Ascending aorta (tissue), 2 donors: ENCODE measurements at regions not wholly inside any gene's neighbourhood (a gene's known extent, or its start where the extent isn't known, plus 50 kb on each side); places are given as distances from the start of the nearest gene placed in this dataset.

Experiments
- DNase-seq, 2 donors: peaks; one replicate each; pipeline ENCODE4 v3.0.0-alpha.2; 2019; ENCODE audit warnings: low spot score in 2 of 2
- H3K27ac ChIP-seq, 2 donors: fragments of 200-600 bp; sonication (generic); one replicate each; pipeline ENCODE4 v1.5.1; 2016 to 2017; ENCODE audit warnings: mild to moderate bottlenecking in 1 of 2
- H3K27me3 ChIP-seq: fragments of 200-600 bp; sonication (generic); one replicate; pipeline ENCODE4 v1.5.1; 2017
- H3K36me3 ChIP-seq, 2 donors: fragments of 200-600 bp; sonication (generic); one replicate each; pipeline ENCODE4 v1.5.1; 2016
- H3K4me1 ChIP-seq, 2 donors: fragments of 200-600 bp; sonication (generic); one replicate each; pipeline ENCODE4 v1.5.1; 2016 to 2017; ENCODE audit warnings: mild to moderate bottlenecking in 1 of 2
- H3K4me3 ChIP-seq, 2 donors: fragments of 200-600 bp; sonication (generic); one replicate each; pipeline ENCODE4 v1.5.1; 2016 to 2017; ENCODE audit warnings: mild to moderate bottlenecking in 1 of 2
- H3K9me3 ChIP-seq, 2 donors: fragments of 200-600 bp; sonication (generic); one replicate each; pipeline ENCODE4 v1.5.1; 2016
- CTCF ChIP-seq, 3 experiments: fragments of 200-600 bp in 2 of 3; fragments of 450-650 bp in 1 of 3; sonication (generic) in 2 of 3; IDR thresholded peaks; one replicate each; pipeline ENCODE4 v1.5.1; 2016 to 2019; ENCODE audit warnings: antibody characterized with exemption in 3 of 3, mild to moderate bottlenecking in 1 of 3, moderate library complexity in 1 of 3
- intact Hi-C: fragments of 100-400 bp; cut with DNase I; formaldehyde crosslinking; loops from one replicate; pipeline ENCODE4 v1.15.1; 2023

DNA sequence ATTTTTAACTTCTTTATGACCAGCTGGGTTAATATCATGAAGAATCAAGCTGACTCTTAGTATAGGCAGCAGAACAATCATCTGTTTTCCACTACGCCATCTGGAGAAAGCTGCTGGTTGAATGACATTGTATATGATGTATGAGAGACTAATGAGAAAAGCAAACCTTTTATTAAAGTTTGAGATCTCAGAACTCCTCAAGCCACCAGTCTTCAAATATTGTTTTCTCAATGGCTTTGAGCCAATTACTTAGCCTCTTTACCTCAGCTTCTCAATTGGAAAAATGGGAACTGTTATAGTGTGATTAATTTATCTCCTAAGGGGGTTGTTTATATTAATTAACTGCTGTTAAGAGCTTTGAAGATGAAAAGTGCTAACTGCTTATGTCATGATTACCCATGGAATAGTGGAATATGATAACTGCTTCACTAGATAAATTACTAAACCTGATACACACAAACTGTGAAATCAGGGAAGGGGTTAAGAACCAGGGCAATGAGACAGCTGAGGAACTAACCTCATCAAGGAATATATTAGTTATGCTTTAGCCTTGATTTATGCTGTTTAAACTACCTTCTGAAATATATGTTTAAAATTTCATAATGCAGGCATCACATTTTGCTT is 330.1 kb downstream of the SOX2 start:
- no peaks in the 10 kb centered on the region for H3K36me3 ChIP-seq
- no peak overlapping the region for H3K27ac ChIP-seq
- no peaks in the 10 kb centered on the region for H3K9me3 ChIP-seq
- intact Hi-C loops = no loop called here
- no peaks in the 10 kb centered on the region for H3K4me1 ChIP-seq
- TF ChIP-seq CTCF (IDR thresholded peaks at IDR 0.05) = no peak
- H3K4me3 ChIP-seq = no peak overlapping the region
- no peaks in the 10 kb centered on the region for H3K27me3 ChIP-seq
- DNase-seq = no peak

DNA sequence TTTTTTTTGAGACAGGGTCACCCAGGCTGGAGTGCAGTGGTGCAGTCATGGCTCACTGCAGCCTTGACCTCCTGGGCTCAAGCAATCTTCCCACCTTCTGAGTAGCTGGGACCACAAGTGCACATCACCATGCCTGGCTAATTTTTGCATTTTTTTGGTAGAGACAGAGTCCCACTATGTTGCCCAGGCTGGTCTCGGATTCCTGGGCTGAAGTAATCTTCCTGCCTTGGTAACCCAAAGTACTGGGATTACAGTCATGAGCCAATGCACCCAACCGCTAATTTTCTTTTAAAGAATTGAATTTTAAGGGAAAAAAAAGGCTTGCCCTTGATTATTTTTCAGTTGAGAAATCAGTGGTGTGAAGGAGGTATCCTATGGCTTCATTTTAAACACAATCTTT is 334.0 kb downstream of the SOX2 start:
- H3K9me3 ChIP-seq = no peaks in the 10 kb centered on the region
- no peaks in the 10 kb centered on the region for H3K27me3 ChIP-seq
- H3K36me3 ChIP-seq = no peaks in the 10 kb centered on the region
- intact Hi-C loops = no loop called here
- no peaks in the 10 kb centered on the region for H3K4me1 ChIP-seq
- TF ChIP-seq CTCF (IDR thresholded peaks at IDR 0.05) = no peak
- H3K4me3 ChIP-seq = no peak overlapping the region
- H3K27ac ChIP-seq = no peak overlapping the region
- DNase-seq = no peak

DNA sequence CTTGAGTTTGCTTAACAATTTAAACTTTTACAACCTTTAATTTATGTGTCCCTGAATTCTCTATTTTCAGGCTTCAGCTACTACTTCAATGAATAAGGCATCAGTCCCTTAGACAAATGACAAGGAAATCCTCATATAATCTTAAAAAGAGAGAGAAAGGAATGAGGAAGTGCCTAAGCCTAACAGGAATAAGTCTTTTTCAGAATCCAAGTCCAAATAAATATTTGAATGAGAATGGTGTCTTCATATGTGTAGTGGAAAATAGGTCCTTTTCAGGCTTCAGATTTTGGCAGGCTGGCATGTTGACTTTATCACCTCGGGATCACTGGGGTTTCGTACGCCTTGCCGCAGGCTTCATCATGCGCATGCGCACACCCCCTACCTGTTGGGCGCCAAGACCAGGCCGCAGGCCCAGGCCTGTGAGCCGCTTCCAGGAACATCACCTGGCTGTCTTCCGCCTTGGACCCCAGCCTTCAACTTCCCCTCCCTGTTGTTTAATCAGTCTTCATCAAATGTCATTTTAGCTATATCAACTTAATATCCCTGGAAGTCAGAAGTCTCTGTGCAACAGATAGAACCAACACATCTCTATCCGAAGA is 334.5 kb downstream of the SOX2 start:
- no peak overlapping the region for H3K4me3 ChIP-seq
- no peaks in the 10 kb centered on the region for H3K4me1 ChIP-seq
- intact Hi-C loops = no loop called here
- H3K9me3 ChIP-seq = no peaks in the 10 kb centered on the region
- no peak for TF ChIP-seq CTCF (IDR thresholded peaks at IDR 0.05)
- H3K27ac ChIP-seq = no peak overlapping the region
- DNase-seq = no peak
- H3K27me3 ChIP-seq = no peaks in the 10 kb centered on the region
- H3K36me3 ChIP-seq = no peaks in the 10 kb centered on the region

DNA sequence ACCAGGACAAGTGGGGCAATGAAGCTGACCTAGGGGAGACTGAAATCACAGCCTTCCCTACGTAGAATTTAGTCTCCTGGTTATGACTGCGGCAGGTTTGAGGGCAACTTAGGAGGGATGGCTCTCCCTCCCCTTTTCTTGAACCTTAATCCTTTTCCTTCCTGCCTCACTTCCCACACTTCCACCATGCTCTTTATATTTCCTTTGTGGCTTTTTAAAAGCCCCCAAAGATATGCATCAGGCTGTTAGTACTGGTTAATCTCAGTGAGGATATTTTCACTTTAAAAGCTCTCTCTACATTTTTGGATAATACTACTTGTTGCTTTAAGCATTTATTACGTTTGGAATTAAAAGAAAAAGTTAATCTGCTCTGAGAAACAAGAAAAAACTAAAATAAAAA is 339.2 kb downstream of the SOX2 start:
- Histone ChIP-seq H3K27me3 (no peaks in the 10 kb centered on the region), H3K4me3 (no peak overlapping the region), H3K36me3 (no peaks in the 10 kb centered on the region), H3K9me3 (no peaks in the 10 kb centered on the region), H3K27ac (no peak overlapping the region), H3K4me1 (no peaks in the 10 kb centered on the region)
- TF ChIP-seq CTCF (IDR thresholded peaks at IDR 0.05) = no peak
- intact Hi-C loops = no loop called here
- no peak for DNase-seq

- TF ChIP-seq CTCF (IDR thresholded peaks at IDR 0.05) = no peak
- no peak for DNase-seq
- Histone ChIP-seq H3K4me1 (no peaks in the 10 kb centered on the region), H3K27me3 (no peaks in the 10 kb centered on the region), H3K27ac (no peak overlapping the region), H3K36me3 (no peaks in the 10 kb centered on the region), H3K9me3 (no peaks in the 10 kb centered on the region), H3K4me3 (no peak overlapping the region)
- intact Hi-C loops = no loop called here
These were observed 340.6 kb downstream of the SOX2 start for GRCh38 chr3:182052332-182052731.

DNA sequence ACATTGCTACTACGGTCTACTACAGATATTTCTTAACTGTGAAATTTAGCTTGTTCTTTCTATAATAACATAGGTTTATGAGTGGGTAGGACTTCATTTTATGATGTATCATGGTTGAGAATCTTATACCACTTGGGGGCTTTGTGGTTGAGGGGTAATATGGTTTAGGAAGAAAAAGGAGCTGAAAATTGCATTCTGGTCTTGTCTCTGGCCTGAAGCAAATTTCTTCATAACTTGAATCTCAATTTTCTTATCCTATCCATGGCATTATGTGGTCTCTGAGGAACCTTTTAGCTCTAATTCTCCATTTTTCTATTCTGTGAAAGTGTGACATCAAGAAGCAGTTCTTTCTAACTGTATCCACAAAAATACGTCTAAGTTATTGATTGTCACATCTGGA is 341.0 kb downstream of the SOX2 start:
- Histone ChIP-seq H3K36me3 (no peaks in the 10 kb centered on the region), H3K4me3 (no peak overlapping the region), H3K27me3 (no peaks in the 10 kb centered on the region), H3K9me3 (no peaks in the 10 kb centered on the region), H3K4me1 (no peaks in the 10 kb centered on the region), H3K27ac (no peak overlapping the region)
- no peak for TF ChIP-seq CTCF (IDR thresholded peaks at IDR 0.05)
- intact Hi-C loops = no loop called here
- no peak for DNase-seq
